ENCODE measurements at regions not wholly inside any gene's neighbourhood (a gene's known extent, or its start where the extent isn't known, plus 50 kb on each side); places are given as distances from the start of the nearest gene placed in this dataset.

GRCh38 chr13:29929062-29929847, 78.8 kb upstream of the UBL3 start:
- intact Hi-C loops (cut with micrococcal nuclease; ENCODE audit: unreplicated experiment): loop anchor here (5.0 kb wide), 1 partner anchor 73 kb away; no protein-coding TSS in a partner anchor
- no peaks in the 10 kb centered on the region for H3K27me3 ChIP-seq (ENCODE audit: insufficient read depth, low read depth)
- TF ChIP-seq CTCF (conservative IDR thresholded peaks at IDR 0.05) (no peak), EZH2 (IDR thresholded peaks at IDR 0.05; ENCODE audit: low read depth) (no peak)
- ChIA-PET POLR2A (ENCODE audit: unreplicated experiment) (no interaction called here), CTCF (no interaction called here)
- no peaks in the 10 kb centered on the region for H3K36me3 ChIP-seq (ENCODE audit: low read depth)
- no peaks in the 10 kb centered on the region for H4K20me1 ChIP-seq (ENCODE audit: insufficient read depth)
- no peaks in the 10 kb centered on the region for H3K9me3 ChIP-seq (ENCODE audit: insufficient read depth, low read depth)
- no peaks in the 10 kb centered on the region for H3K9me2 ChIP-seq (ENCODE audit: insufficient read depth)
- DNase-seq: no peak
- no TSS peak for BruUV-seq (replicated peaks)
- H3K27ac ChIP-seq: no peak overlapping the region
- H2AFZ ChIP-seq: no peak overlapping the region
- H3F3A ChIP-seq (ENCODE audit: insufficient read depth, low read depth): peaks cover 26% of the 10 kb centered on the region
- no peak overlapping the region for H3K4me2 ChIP-seq
- peaks cover 29% of the 10 kb centered on the region for H3K4me1 ChIP-seq (replicated peaks; ENCODE audit: insufficient read depth)
- no peaks in the 10 kb centered on the region for H3K79me2 ChIP-seq (ENCODE audit: low read depth)
- no peak overlapping the region for H3K4me3 ChIP-seq

GRCh38 chr13:29926098-29926476, 75.7 kb upstream of the UBL3 start:
- no peak for DNase-seq
- Histone ChIP-seq H3K27ac (peak overlapping the region; percentile 98), H3K9me3 (ENCODE audit: insufficient read depth, low read depth) (no peaks in the 10 kb centered on the region), H3K4me3 (no peak overlapping the region), H3K4me1 (replicated peaks; ENCODE audit: insufficient read depth) (peaks cover 61% of the 10 kb centered on the region), H3K79me2 (ENCODE audit: low read depth) (no peaks in the 10 kb centered on the region), H4K20me1 (ENCODE audit: insufficient read depth) (no peaks in the 10 kb centered on the region), H3F3A (ENCODE audit: insufficient read depth, low read depth) (peaks cover 46% of the 10 kb centered on the region), H3K4me2 (peak overlapping the region; percentile 75), H2AFZ (no peak overlapping the region), H3K36me3 (ENCODE audit: low read depth) (no peaks in the 10 kb centered on the region), H3K9me2 (ENCODE audit: insufficient read depth) (no peaks in the 10 kb centered on the region), H3K27me3 (ENCODE audit: insufficient read depth, low read depth) (no peaks in the 10 kb centered on the region)
- POLR2A ChIA-PET (ENCODE audit: unreplicated experiment): interaction anchor here (0.9 kb wide), 1 partner anchor 189 kb away, joined by 4 read pairs; no protein-coding TSS in a partner anchor
- CTCF ChIA-PET: interaction anchor here (1.1 kb wide), 1 partner anchor 187 kb away, joined by 3 read pairs; no protein-coding TSS in a partner anchor
- intact Hi-C loops (cut with micrococcal nuclease; ENCODE audit: unreplicated experiment): loop anchor here (5.0 kb wide), 1 partner anchor 76 kb away; no protein-coding TSS in a partner anchor
- TF ChIP-seq CTCF (conservative IDR thresholded peaks at IDR 0.05) (no peak), EZH2 (IDR thresholded peaks at IDR 0.05; ENCODE audit: low read depth) (no peak)
- BruUV-seq (replicated peaks): no TSS peak

- ChIA-PET POLR2A (ENCODE audit: unreplicated experiment) (interaction anchor here (0.6 to 0.9 kb wide), 2 partner anchors 75 to 189 kb away, joined by 4 to 18 read pairs; partner anchors contain the start of gene UBL3), CTCF (interaction anchor here (1.1 kb wide), 1 partner anchor 188 kb away, joined by 3 read pairs; no protein-coding TSS in a partner anchor)
- TF ChIP-seq EZH2 (IDR thresholded peaks at IDR 0.05; ENCODE audit: low read depth) (no peak), CTCF (conservative IDR thresholded peaks at IDR 0.05) (no peak)
- no peak overlapping the region for H3K4me3 ChIP-seq
- DNase-seq: peak; percentile 75 to 95
- H4K20me1 ChIP-seq (ENCODE audit: insufficient read depth): no peaks in the 10 kb centered on the region
- peak overlapping the region; percentile 98 for H3K27ac ChIP-seq
- H3K79me2 ChIP-seq (ENCODE audit: low read depth): no peaks in the 10 kb centered on the region
- no TSS peak for BruUV-seq (replicated peaks)
- peak overlapping the region; percentile 75 for H3K4me2 ChIP-seq
- no peaks in the 10 kb centered on the region for H3K27me3 ChIP-seq (ENCODE audit: insufficient read depth, low read depth)
- H3K9me3 ChIP-seq (ENCODE audit: insufficient read depth, low read depth): no peaks in the 10 kb centered on the region
- no peaks in the 10 kb centered on the region for H3K9me2 ChIP-seq (ENCODE audit: insufficient read depth)
- no peak overlapping the region for H2AFZ ChIP-seq
- peaks cover 66% of the 10 kb centered on the region for H3K4me1 ChIP-seq (replicated peaks; ENCODE audit: insufficient read depth)
- H3K36me3 ChIP-seq (ENCODE audit: low read depth): no peaks in the 10 kb centered on the region
- intact Hi-C loops (cut with micrococcal nuclease; ENCODE audit: unreplicated experiment): loop anchor here (1.0 to 5.0 kb wide), 4 partner anchors 77 to 189 kb away; no protein-coding TSS in a partner anchor
- H3F3A ChIP-seq (ENCODE audit: insufficient read depth, low read depth): peaks cover 46% of the 10 kb centered on the region
Measured at GRCh38 chr13:29925457-29926097, 75.2 kb upstream of the UBL3 start.

All from PC-9 (cell line).